ENCODE measurements at regions not wholly inside any gene's neighbourhood (a gene's known extent, or its start where the extent isn't known, plus 50 kb on each side); places are given as distances from the start of the nearest gene placed in this dataset.

GRCh38 chr7:68955656-68956055, 642.6 kb upstream of the AUTS2 start:
- no peak overlapping the region for H3K27ac ChIP-seq (ENCODE audit: low read depth, low read length)
- no peak overlapping the region for H2AK5ac ChIP-seq (ENCODE audit: low read depth, low read length)
- POLR2A ChIA-PET (ENCODE audit: partially characterized antibody): no interaction called here
- H3K14ac ChIP-seq (ENCODE audit: insufficient read length): no peak overlapping the region
- H3K4me2 ChIP-seq (ENCODE audit: insufficient read depth in 1 of 2, low read depth in 2 of 2, low read length in 2 of 2): no peak overlapping the region
- H2BK15ac ChIP-seq (ENCODE audit: low read length): no peak overlapping the region
- H3K79me1 ChIP-seq (ENCODE audit: low read depth, low read length): no peaks in the 10 kb centered on the region
- H3K36me3 ChIP-seq (ENCODE audit: control insufficient read depth in 2 of 4, insufficient read depth in 4 of 4, low read length in 3 of 4): no peaks in the 10 kb centered on the region
- H3K56ac ChIP-seq (replicated peaks; ENCODE audit: insufficient read length, low read depth, low read length): no peak overlapping the region
- no peak overlapping the region for H3K4me3 ChIP-seq (ENCODE audit: extremely low read depth in 1 of 4, insufficient read depth in 2 of 4, low read depth in 3 of 4, low read length in 4 of 4)
- no peak overlapping the region for H3K4ac ChIP-seq (replicated peaks; ENCODE audit: insufficient read length, low read depth, low read length)
- H2BK5ac ChIP-seq (ENCODE audit: low read depth, low read length): no peak overlapping the region
- no peak overlapping the region for H4K8ac ChIP-seq (ENCODE audit: extremely low read depth, insufficient read depth, low read length)
- no peaks in the 10 kb centered on the region for H3K4me1 ChIP-seq (replicated peaks in 1 of 4; ENCODE audit: control insufficient read depth in 3 of 4, insufficient read depth in 4 of 4, low read length in 3 of 4)
- no peak overlapping the region for H4K91ac ChIP-seq (replicated peaks; ENCODE audit: insufficient read length, low read length)
- H2AFZ ChIP-seq (ENCODE audit: low read length): no peak overlapping the region
- no peak for DNase-seq (ENCODE audit: low read depth in 1 of 2, low spot score in 2 of 2)
- no peak overlapping the region for H2BK20ac ChIP-seq (ENCODE audit: low read length)
- no peak overlapping the region for H4K5ac ChIP-seq (ENCODE audit: insufficient read length, low read depth, low read length)
- H3K9me3 ChIP-seq (ENCODE audit: insufficient read depth in 2 of 2, low read depth in 1 of 2, low read length in 1 of 2): no peaks in the 10 kb centered on the region
- H4K20me1 ChIP-seq (replicated peaks in 1 of 2; ENCODE audit: control insufficient read depth in 1 of 2, insufficient read depth in 2 of 2, low read length in 2 of 2): no peaks in the 10 kb centered on the region
- no peaks in the 10 kb centered on the region; the same call in 1 of the 2 replicates for H3K23me2 ChIP-seq (ENCODE audit: low read depth, low read length)
- H3K23ac ChIP-seq (ENCODE audit: insufficient read length): no peak overlapping the region
- WGBS, 2 experiments (ENCODE audit: extremely low coverage in 1 of 2, insufficient coverage in 1 of 2, insufficient read length in 1 of 2, insufficient replicate concordance in 2 of 2, low coverage in 1 of 2, low lambda C conversion rate in 2 of 2, missing lambda C conversion rate in 1 of 2): 83% methylated on average over 4 of the region's 4 CpGs; no CpG with 5 or more reads in 1 of the 2 experiments
- no peak overlapping the region for H3K9ac ChIP-seq (replicated peaks in 1 of 4; ENCODE audit: extremely low read depth in 1 of 4, low read depth in 3 of 4, low read length in 3 of 4)
- no peak overlapping the region for H3K18ac ChIP-seq (ENCODE audit: extremely low read depth, low read length)
- no peaks in the 10 kb centered on the region for H3K79me2 ChIP-seq (ENCODE audit: control insufficient read depth in 1 of 2, insufficient read depth in 2 of 2, low read length in 2 of 2)
- no peak for FAIRE-seq
- CTCF ChIA-PET (ENCODE audit: partially characterized antibody): no interaction called here
- H2BK12ac ChIP-seq (ENCODE audit: low read depth, low read length): no peak overlapping the region
- H2BK120ac ChIP-seq (replicated peaks; ENCODE audit: low read depth, low read length): no peak overlapping the region
- H3K27me3 ChIP-seq (replicated peaks in 1 of 4; ENCODE audit: control insufficient read depth in 3 of 4, extremely low read depth in 1 of 4, insufficient read depth in 3 of 4, low read length in 3 of 4): no peaks in the 10 kb centered on the region
- TF ChIP-seq RFX5 (IDR thresholded peaks at IDR 0.05; ENCODE audit: borderline replicate concordance, low read depth, low read length) (no peak), EGR1 (IDR thresholded peaks at IDR 0.05; ENCODE audit: borderline replicate concordance, low read depth, low read length) (no peak), SP4 (IDR thresholded peaks at IDR 0.05; ENCODE audit: low read length) (no peak), E2F6 (IDR thresholded peaks at IDR 0.05) (no peak), SUZ12 (IDR thresholded peaks at IDR 0.05; ENCODE audit: low read length) (no peak), BACH1 (IDR thresholded peaks at IDR 0.05; ENCODE audit: low read length) (no peak), POU5F1 (IDR thresholded peaks at IDR 0.05; ENCODE audit: low read depth, low read length) (no peak), ATF2 (IDR thresholded peaks at IDR 0.05; ENCODE audit: low read length) (no peak), SP2 (IDR thresholded peaks at IDR 0.05; ENCODE audit: low read length) (no peak), TBP (IDR thresholded peaks at IDR 0.05; ENCODE audit: low read depth, low read length) (no peak), CEBPB (IDR thresholded peaks at IDR 0.05; ENCODE audit: low read depth, low read length) (no peak), GABPA (IDR thresholded peaks at IDR 0.05; ENCODE audit: borderline replicate concordance, insufficient read depth, low read length) (no peak), JUN (IDR thresholded peaks at IDR 0.05; ENCODE audit: low read depth, low read length) (no peak), PHF8 (conservative IDR thresholded peaks at IDR 0.05; ENCODE audit: low read depth, low read length) (no peak)

All from H1 (cell line).